HEK293 (cell line): ENCODE measurements at regions not wholly inside any gene's neighbourhood (a gene's known extent, or its start where the extent isn't known, plus 50 kb on each side); places are given as distances from the start of the nearest gene placed in this dataset.

Experiments used
- CTCF ChIP-seq: fragments of 450-650 bp; formaldehyde crosslinking; IDR thresholded peaks from 2 replicates; pipeline ENCODE4 v1.5.1; 2016; ENCODE audit warnings: missing biosample characterization, missing genetic modification characterization
- MEIS1 ChIP-seq: sonication (generic); formaldehyde crosslinking; IDR thresholded peaks from 2 replicates; pipeline ENCODE4 v1.8.1; 2022; ENCODE audit warnings: missing genetic modification reagents, mild to moderate bottlenecking, borderline replicate concordance
- ZNF510 ChIP-seq: fragments of 450-650 bp; formaldehyde crosslinking; IDR thresholded peaks from 2 replicates; pipeline ENCODE4 v1.5.1; 2018; ENCODE audit warnings: mild to moderate bottlenecking, missing genetic modification characterization, missing biosample characterization; ENCODE audit not compliant: insufficient replicate concordance
- ZNF677 ChIP-seq: fragments of 450-650 bp; IDR thresholded peaks from 2 replicates; pipeline ENCODE4 v1.5.0; 2018; ENCODE audit warnings: missing biosample characterization, mild to moderate bottlenecking, missing genetic modification characterization, moderate library complexity
- TF ChIP-seq, protein P1 (sequence below): fragments of 450-650 bp; formaldehyde crosslinking; IDR thresholded peaks from 2 replicates; pipeline ENCODE4 v1.5.1; 2016; ENCODE audit warnings: missing biosample characterization, missing genetic modification characterization

DNA sequence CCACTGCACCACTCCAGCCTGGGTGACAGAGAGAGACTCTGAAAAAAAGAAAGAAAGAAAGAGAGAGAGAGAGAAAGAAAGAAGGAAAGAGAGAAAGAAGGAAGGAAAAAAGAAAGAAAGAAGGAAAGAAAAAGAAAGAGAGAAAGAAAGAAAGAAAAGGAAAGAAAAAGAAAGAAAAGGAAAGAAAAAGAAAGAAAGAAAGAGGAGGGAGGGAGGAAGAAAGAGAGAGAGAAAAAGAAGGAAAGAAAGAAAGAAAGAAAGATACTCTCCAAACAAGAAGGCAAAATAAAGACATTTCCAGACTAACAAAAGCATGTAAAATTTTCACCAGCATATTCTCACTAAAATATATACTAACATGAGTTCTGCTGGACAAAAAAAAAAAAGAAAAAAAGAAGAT is 228.7 kb downstream of the DPH6 start:
- no peak for TF ChIP-seq CTCF (tag by site-specific recombination)
- TF ChIP-seq ZNF677 (tag by site-specific recombination), result no peak
- TF ChIP-seq MEIS1 (CRISPR knock-in tag), result no peak
- TF ChIP-seq ZNF510 (tag by site-specific recombination), result no peak
- TF ChIP-seq, protein P1, sequence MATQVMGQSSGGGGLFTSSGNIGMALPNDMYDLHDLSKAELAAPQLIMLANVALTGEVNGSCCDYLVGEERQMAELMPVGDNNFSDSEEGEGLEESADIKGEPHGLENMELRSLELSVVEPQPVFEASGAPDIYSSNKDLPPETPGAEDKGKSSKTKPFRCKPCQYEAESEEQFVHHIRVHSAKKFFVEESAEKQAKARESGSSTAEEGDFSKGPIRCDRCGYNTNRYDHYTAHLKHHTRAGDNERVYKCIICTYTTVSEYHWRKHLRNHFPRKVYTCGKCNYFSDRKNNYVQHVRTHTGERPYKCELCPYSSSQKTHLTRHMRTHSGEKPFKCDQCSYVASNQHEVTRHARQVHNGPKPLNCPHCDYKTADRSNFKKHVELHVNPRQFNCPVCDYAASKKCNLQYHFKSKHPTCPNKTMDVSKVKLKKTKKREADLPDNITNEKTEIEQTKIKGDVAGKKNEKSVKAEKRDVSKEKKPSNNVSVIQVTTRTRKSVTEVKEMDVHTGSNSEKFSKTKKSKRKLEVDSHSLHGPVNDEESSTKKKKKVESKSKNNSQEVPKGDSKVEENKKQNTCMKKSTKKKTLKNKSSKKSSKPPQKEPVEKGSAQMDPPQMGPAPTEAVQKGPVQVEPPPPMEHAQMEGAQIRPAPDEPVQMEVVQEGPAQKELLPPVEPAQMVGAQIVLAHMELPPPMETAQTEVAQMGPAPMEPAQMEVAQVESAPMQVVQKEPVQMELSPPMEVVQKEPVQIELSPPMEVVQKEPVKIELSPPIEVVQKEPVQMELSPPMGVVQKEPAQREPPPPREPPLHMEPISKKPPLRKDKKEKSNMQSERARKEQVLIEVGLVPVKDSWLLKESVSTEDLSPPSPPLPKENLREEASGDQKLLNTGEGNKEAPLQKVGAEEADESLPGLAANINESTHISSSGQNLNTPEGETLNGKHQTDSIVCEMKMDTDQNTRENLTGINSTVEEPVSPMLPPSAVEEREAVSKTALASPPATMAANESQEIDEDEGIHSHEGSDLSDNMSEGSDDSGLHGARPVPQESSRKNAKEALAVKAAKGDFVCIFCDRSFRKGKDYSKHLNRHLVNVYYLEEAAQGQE, result no peak
